HG03342 (cell line): ENCODE measurements at regions not wholly inside any gene's neighbourhood (a gene's known extent, or its start where the extent isn't known, plus 50 kb on each side); places are given as distances from the start of the nearest gene placed in this dataset.

Experiments used
- ATAC-seq: cut with Tn5 transposase; IDR thresholded peaks from one replicate; pipeline ENCODE4 v1.9.1; 2021; ENCODE audit warnings: mild to moderate bottlenecking, moderate library complexity; ENCODE audit not compliant: unreplicated experiment

DNA sequence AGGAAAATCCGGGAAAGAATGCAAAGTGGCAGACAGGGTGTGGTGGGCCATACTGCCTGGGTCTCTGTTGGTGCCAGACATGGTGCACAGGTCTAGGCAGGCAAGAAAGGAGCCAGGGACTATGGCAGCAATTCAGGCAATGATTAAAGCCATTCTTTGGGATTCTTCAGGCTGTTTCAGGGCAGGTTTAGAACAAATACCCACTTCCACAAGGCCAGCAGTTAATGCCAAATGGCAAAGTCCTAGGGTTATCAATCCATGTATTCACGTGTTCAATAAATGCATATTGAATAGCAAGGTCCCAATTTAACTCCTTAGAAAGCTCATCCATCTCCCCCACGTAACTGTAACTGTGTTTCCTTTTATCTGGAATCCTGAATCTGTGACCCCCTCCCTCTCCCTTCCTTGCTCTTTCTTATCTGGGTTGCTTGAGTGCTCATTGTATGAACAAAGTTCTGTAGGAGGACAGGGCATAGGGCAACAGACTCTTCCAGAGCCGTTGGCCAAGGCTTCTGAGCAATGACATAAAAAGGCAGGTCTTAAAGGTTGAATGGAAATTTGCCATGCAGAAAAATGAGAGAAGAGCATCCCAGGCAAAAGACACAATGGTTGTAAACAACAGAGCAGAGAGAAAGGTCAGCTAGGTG, 146.8 kb upstream of the KLHL29 start:
- ATAC-seq: no peak

DNA sequence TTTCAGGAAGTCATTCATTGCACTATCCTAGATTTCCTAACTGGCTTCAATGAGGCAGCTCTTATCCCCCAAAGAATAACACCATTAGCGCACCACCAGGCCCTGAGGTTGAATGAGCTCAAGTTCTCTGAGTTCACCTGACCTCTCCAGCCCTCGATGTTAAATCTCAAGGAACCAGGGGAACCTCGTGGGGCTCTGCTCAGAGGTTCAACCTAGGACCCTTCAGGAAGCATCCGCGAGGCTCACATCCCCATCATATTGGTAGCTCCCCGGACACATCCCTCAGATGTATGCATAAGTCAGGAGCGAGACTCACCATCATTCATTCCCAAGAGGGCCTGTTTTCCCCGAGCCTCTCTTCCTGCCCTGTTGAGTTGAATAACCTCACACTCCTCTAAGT, 145.6 kb upstream of the KLHL29 start:
- no peak for ATAC-seq

GRCh38 chr2:23241121-23241520, 143.9 kb upstream of the KLHL29 start:
- no peak for ATAC-seq

- no peak for ATAC-seq
These were observed 143.3 kb upstream of the KLHL29 start for GRCh38 chr2:23241611-23242245.

DNA sequence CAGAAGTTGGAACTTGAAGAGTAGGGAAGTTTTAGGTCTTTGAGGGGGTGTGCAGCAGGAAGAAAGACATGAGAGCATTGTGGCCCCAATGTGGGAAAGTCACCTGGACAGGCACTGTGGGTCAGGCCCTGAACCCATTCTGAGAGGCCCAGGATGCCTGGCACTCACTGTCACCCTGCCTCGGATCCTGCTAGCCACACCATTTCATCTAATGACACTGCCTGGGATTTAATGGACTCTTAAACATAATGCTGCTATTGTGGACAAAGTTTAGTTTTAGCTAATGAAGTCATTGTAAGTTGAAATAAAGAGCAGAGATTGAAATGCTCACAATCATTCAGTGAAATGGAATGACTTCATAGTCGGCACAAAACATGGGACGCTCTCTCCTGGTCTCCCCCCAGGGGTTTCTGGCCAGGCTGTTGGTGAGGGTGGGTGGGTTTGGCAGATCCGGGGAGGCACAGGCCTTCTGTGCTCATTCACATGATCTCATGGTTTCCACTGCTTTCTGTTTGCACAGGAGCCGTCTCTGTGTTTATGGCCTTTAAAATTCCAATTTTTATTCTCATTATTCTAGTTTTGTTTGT, 141.8 kb upstream of the KLHL29 start:
- ATAC-seq: no peak

- ATAC-seq: no peak
These were observed 140.4 kb upstream of the KLHL29 start for GRCh38 chr2:23244617-23245016.

DNA sequence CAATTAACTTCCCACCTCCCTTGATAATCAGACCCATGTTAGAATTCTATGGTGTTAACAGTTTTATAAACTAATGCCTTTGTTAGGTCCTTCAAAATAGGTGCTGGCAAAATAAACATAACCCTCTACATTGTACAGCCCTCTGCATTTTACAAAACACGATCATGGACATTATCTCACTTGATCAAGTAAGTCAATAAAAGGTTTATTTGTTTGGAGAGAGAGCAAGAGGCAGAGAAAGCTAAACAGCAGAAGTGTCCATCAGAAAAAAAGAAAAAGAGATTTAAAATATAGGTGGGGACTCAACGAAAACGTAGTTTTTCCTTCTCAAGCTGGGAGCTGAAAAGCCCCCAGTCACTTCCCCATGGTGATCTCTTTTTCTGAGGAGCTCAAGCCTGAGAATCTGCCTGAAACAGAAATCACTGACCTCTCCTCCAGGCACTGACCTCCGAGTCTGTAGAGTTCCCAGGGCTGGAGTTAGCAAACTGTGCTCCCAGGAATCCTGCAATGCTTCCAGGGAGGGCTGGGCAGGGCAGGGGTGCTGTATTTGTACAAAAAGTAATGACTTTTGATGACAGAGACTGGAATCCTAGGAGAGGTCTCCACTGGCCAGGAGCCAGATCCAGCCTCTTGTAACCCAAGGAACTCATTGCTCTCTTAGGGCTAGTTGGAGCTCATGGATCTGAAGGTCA, 137.8 kb upstream of the KLHL29 start:
- ATAC-seq: no peak

DNA sequence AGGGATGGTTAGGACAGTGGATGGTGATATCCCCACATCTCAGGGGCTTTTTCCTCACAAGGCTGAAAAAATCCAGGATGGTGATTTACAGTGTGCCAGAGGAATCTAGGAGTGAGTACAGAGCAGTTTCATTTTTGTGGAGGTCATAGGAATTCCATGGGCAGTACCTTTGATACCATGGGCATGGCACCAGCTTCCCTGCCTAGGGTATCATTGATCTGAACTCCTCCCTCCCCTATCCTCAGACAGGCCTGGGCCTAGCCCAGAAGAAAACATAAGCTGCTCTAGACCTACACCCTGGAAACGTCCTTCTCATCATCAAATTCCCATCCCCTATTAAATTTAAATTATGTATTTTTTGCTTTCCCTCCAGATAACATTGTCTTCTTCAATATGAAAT, 136.3 kb upstream of the KLHL29 start:
- ATAC-seq: no peak

GRCh38 chr2:23249348-23249747, 135.6 kb upstream of the KLHL29 start:
- no peak for ATAC-seq

GRCh38 chr2:23250371-23250770, 134.6 kb upstream of the KLHL29 start:
- ATAC-seq: no peak

- no peak for ATAC-seq
These were observed 128.3 kb upstream of the KLHL29 start for GRCh38 chr2:23256643-23257042.

DNA sequence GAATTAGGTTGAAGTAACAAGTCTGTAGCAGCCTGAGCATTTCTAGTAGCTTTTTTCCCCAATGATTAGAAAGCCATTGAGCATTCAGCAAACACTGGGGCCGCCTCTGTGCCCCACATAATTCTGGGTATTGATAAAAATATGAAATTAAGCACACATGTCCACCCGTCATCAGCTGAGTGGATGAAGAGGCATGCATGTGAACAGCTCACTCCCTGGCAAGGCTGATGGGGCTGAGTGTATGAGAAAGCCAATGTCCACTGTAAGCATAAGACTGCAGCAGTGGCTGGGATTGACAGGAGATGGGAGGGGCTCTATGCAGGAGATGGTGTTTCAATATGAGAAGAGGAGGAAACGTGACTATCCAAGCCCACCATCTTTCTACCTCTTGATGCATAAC, 124.4 kb upstream of the KLHL29 start:
- ATAC-seq: no peak

DNA sequence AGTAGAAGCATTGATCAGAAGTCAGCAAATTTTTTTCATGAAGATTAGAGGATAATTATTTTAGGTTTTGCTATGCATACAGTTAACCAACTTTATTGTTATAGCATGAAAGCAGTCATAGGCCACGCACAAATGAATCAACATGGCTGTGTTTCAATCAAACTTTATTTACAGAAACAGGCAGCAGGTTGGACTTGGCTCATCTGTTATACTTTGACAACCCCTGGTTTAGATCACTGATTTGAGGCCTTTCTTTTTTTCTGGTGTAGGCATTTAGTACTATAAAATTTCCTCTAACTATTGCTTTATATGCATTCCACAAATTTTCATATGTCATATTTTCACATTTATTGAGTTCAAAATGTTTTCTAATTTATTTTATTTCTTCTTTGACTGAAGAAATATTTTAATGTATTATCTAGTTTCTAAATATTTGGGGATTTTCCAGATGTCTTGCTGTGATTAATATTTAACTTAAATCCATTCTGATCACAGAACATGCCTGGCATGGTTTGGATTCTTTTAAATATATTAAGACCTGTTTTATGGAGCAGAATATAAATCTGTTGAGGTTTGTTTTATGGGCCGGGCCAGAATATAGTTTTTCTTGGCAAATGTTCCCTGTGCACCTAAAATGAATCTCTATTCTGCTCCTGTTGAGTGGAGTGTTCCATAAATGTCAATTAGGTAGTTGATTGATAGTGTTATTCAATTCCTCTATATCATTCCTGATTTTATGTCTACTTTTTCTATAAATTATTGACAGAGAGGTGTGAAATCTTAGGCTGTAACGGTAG, 116.3 kb upstream of the KLHL29 start:
- ATAC-seq: no peak

DNA sequence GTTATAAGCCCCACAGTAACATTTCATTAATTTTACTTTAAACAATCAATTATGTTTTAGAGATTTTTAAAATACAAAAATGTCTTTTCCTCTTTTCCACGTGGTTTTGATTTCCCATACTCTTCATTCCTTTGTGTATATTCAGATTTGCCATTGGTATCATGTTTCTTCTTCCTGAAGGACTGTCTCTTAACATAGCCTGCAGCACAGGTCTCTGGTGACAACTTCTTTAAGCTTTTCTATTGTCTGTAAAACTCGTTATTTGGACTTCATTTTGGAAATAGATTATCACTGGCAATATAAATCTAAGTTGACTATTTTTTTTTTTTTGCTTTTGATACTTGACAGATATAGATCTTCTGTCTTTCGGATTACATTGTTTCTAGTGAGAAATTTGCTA, 115.2 kb upstream of the KLHL29 start:
- ATAC-seq: no peak

DNA sequence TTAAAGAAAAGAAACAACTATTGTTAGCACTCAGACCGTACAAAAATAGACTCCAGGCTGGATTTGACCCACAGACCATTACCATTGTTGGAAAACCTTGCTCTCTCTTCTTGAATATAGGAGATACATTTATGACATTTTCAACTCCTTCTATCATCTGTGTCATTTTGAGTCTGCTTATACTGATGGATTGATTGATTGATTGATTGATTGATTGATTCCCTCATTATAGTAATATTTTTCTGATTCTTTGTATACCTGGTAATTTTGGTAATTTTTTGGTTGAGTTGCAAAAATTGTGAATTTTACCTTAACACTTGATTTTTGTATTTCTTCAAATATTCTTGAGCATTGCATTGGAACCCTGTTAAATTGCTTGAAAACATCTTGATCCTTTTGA, 114.2 kb upstream of the KLHL29 start:
- no peak for ATAC-seq

GRCh38 chr2:23271230-23271629, 113.7 kb upstream of the KLHL29 start:
- ATAC-seq: no peak

DNA sequence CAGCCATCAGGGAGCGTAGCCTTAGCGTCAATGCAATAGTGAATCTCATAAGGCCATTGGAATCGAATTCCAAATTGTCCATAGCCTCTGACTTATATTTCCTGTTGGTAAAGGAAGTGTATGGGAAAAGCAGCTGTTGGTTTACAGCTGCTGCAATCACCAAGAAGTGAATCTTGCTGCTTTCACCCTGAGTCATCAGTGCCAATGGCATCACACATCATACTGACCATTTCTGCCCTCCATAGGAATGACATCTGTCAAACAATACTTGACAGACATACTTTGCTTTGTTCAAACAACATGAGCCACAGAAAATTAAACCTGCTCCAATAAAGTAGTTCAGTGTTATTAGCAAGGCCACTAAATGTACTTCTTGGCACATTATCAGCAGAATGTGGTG, 111.2 kb upstream of the KLHL29 start:
- no peak for ATAC-seq

GRCh38 chr2:23280401-23280800, 104.6 kb upstream of the KLHL29 start:
- no peak for ATAC-seq

GRCh38 chr2:23283653-23284052, 101.3 kb upstream of the KLHL29 start:
- ATAC-seq: no peak

GRCh38 chr2:23285091-23285800, 99.7 kb upstream of the KLHL29 start:
- no peak for ATAC-seq
